Thymus (tissue), 11 donors: ENCODE measurements at regions not wholly inside any gene's neighbourhood (a gene's known extent, or its start where the extent isn't known, plus 50 kb on each side); places are given as distances from the start of the nearest gene placed in this dataset.

ENCODE experiments used
- DNase-seq, 9 donors: peaks; one replicate each; pipeline ENCODE4 v3.0.0-alpha.2; 2013; ENCODE audit warnings: low spot score in 9 of 9, low read depth in 6 of 9, missing footprints in 1 of 9
- H3K27ac ChIP-seq, 2 donors: one replicate each; pipeline ENCODE4 v1.5.1; 2013; ENCODE audit warnings: control low read depth in 1 of 2, low read depth in 1 of 2, low read length in 1 of 2, mild to moderate bottlenecking in 1 of 2, moderate library complexity in 1 of 2
- H3K27me3 ChIP-seq, 2 donors: one replicate each; pipeline ENCODE4 v1.5.1; 2013; ENCODE audit warnings: low read length in 1 of 2; ENCODE audit not compliant: control insufficient read depth in 2 of 2, insufficient read depth in 1 of 2
- H3K36me3 ChIP-seq, 2 donors: one replicate each; pipeline ENCODE4 v1.5.1; 2013; ENCODE audit warnings: low read length in 1 of 2, mild to moderate bottlenecking in 1 of 2, moderate library complexity in 1 of 2; ENCODE audit not compliant: control insufficient read depth in 2 of 2, insufficient read depth in 2 of 2
- H3K4me1 ChIP-seq, 2 donors: one replicate each; pipeline ENCODE4 v1.5.1; 2013; ENCODE audit warnings: low read length in 2 of 2; ENCODE audit not compliant: control insufficient read depth in 2 of 2, insufficient read depth in 2 of 2
- H3K4me3 ChIP-seq, 2 donors: one replicate each; pipeline ENCODE4 v1.5.1; 2013; ENCODE audit warnings: low read length in 2 of 2, control low read depth in 1 of 2, mild to moderate bottlenecking in 1 of 2
- H3K9me3 ChIP-seq, 2 donors: one replicate each; pipeline ENCODE4 v1.5.1; 2013; ENCODE audit warnings: low read length in 1 of 2, mild to moderate bottlenecking in 1 of 2; ENCODE audit not compliant: control insufficient read depth in 2 of 2, insufficient read depth in 1 of 2
- WGBS: extraction: QIAGEN DNeasy Blood & Tissue Kit; methylation state at CpG from one replicate; pipeline ENCODE4 v1.1.7; 2013; 5-methylcytosine and 5-hydroxymethylcytosine counted together
- donor health status: healthy.

DNA sequence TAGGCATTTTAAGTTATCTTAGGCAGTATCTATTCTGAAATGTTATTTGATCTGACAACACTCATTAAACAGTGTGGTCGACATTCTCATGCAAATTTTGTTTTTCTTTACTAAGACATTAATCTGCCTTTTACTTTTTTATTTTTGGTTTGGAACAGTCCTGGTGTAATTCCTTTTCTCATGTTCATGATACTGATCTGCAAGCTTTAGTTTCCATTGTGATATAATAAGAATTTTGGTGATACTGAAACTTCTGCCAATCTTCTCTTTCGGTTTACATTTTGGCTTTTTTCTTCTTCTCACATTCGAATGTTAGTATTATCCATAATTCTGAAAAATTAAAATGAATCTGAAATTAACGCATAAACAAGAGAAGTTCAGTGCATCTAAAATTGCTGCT lies 281.9 kb upstream of the MTPN start:
- no peaks in the 10 kb centered on the region for H3K4me1 ChIP-seq
- 93% methylated on average over 4 of the region's 4 CpGs for WGBS

DNA sequence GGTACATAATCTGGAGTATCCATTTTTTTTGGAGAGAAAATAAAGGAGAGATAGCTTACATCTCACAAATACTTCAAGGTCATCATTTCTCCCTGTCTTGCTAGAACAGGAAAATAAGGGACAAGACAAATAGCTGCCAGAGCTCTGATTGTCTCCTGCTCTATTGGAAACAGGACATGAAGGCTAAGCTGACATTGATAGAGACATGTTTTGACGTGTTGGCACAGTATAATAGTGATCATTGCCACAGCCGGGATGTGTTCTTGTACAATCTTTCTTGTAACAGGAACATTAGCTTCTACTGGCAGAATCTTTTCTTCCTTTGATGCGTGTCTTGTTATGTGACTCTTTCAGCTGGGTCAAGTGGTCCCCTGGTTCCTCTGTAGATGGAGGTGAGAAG lies 279.3 kb upstream of the MTPN start:
- Histone ChIP-seq H3K4me1 (no peaks in the 10 kb centered on the region), H3K4me3 (no peak overlapping the region), H3K36me3 (no peaks in the 10 kb centered on the region), H3K27ac (no peak overlapping the region), H3K9me3 (no peaks in the 10 kb centered on the region), H3K27me3 (no peaks in the 10 kb centered on the region)
- 93% methylated on average over 3 of the region's 3 CpGs for WGBS
- no peak for DNase-seq

More for the DNA sequence above, 281.9 kb upstream of the MTPN start:
- Histone ChIP-seq H3K27me3 (no peaks in the 10 kb centered on the region), H3K27ac (no peak overlapping the region), H3K9me3 (no peaks in the 10 kb centered on the region), H3K36me3 (no peaks in the 10 kb centered on the region), H3K4me3 (no peak overlapping the region)
- DNase-seq: no peak

DNA sequence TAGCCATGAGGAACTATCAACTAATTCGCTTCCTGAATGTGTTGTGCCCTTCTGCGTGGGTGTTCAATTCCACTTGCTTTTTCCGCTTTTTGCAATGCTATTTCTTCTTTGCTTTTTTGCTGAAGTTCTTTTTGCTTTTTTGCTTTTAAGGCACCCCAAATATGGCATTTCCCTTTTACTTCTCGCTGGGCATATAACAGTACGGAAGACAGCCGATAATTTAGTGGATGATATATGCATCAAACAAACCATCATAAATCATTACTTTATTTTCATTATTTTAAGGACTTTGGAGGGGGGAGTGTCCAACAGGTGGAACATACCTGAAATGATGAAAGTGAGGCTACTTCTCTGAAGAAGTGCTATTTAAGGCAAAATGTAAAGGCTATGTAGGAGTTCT lies 277.0 kb upstream of the MTPN start:
- H3K27ac ChIP-seq: no peak overlapping the region
- no peaks in the 10 kb centered on the region for H3K9me3 ChIP-seq
- H3K27me3 ChIP-seq: no peaks in the 10 kb centered on the region
- no peak overlapping the region for H3K4me3 ChIP-seq
- no peak for DNase-seq
- no peaks in the 10 kb centered on the region for H3K36me3 ChIP-seq
- 77% methylated on average over 6 of the region's 6 CpGs for WGBS
- no peaks in the 10 kb centered on the region for H3K4me1 ChIP-seq

DNA sequence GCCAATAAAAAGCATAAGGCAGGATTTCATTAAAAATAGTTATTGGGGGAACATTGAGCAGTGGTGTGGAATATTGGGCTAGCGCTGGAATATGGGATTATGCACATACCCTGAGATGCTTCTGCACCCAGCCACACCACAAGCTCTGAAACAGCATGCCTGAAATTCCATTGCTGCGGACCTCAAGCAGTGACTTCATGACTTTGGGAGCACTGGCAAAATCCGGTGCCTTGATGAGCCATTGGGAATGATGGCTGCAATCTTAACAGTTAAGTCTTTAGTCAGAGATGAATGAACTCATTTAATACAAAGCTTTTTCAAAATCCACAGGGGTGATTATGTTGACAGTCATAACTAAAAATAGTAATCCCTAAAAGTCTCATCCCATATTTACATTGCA lies 274.7 kb upstream of the MTPN start:
- no peak for DNase-seq
- Histone ChIP-seq H3K4me3 (no peak overlapping the region), H3K27ac (no peak overlapping the region), H3K9me3 (no peaks in the 10 kb centered on the region), H3K36me3 (no peaks in the 10 kb centered on the region), H3K4me1 (no peaks in the 10 kb centered on the region), H3K27me3 (no peaks in the 10 kb centered on the region)
- WGBS: 87% methylated on average over 3 of the region's 3 CpGs

DNA sequence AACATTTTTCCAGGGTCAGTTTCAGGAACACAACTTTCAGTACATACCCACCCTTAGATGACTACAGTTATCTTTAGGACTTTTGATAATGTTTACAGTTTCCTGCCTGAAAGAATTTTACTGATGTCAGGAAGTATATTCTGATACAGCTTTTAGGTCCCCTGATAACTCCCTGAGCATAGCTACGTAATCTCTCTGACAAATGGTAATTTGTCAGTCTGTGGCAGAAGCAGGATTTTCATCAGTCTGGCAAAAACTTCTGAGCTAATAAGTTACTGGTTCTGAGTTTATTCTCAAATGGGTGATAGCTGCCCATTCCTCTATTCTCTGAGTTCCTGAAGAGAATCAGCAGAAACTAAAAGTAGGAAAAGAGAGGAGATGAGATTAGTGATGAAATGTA lies 270.1 kb upstream of the MTPN start:
- Histone ChIP-seq H3K27me3 (no peaks in the 10 kb centered on the region), H3K27ac (no peak overlapping the region), H3K4me1 (no peaks in the 10 kb centered on the region), H3K36me3 (no peaks in the 10 kb centered on the region), H3K9me3 (no peaks in the 10 kb centered on the region), H3K4me3 (no peak overlapping the region)
- WGBS: 58% methylated on average over 1 of the region's 1 CpG
- DNase-seq: no peak

DNA sequence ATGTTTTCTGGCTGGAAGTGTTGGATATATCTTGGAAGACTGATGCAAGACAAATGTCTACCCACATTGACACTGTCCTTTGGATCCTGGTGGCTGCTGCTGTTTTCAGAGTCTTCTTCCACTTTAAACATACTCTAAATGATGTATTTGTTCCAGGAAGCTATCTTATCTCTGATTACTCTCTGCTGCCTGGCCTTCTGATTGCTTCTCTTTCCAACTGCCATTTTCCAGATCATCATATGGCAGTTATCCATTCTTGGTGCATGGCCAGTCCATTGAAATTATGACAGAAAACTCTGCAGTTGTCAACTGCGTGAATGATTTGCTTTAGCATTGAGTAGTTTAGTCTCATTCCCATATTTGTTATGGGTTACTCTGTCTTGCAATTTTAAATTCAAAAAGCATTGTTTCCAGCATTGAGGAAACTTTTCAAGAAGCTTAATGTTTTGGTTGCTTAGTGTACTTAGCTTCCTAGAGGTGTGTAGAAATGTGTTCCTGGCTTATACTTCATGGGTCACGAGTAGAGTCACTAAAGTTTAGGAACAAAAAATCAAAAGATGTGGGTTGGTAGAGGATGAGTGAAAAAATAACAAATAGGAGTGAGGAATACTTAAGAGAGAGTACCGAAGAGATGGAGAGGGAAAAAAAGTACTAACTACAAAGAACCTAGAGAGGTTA lies 268.3 kb upstream of the MTPN start:
- Histone ChIP-seq H3K4me3 (no peak overlapping the region), H3K36me3 (no peaks in the 10 kb centered on the region), H3K9me3 (no peaks in the 10 kb centered on the region), H3K4me1 (no peaks in the 10 kb centered on the region), H3K27me3 (no peaks in the 10 kb centered on the region), H3K27ac (no peak overlapping the region)
- WGBS: 94% methylated on average over 3 of the region's 3 CpGs
- DNase-seq: no peak

DNA sequence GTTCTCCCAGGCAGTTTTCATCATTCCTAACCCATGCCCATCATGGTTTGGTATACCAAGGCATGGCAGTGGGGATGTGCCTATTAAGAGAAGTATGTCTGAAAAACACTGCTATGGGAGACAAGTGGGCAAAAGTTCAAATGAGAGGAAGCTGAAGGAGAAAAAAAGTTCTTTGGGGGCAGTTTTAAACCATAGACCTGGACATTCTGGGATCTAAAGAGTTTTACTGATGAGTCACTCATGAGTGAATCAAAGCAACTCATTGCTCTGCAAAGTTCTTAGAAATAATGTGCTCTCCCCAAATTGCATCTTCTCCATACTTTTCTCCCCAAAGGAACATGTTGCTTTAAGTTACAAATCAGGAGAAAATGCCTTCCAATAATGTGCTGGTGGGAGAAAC lies 256.9 kb upstream of the MTPN start:
- Histone ChIP-seq H3K4me1 (no peaks in the 10 kb centered on the region), H3K9me3 (no peaks in the 10 kb centered on the region), H3K36me3 (no peaks in the 10 kb centered on the region), H3K27ac (no peak overlapping the region), H3K27me3 (no peaks in the 10 kb centered on the region), H3K4me3 (no peak overlapping the region)
- no peak for DNase-seq

DNA sequence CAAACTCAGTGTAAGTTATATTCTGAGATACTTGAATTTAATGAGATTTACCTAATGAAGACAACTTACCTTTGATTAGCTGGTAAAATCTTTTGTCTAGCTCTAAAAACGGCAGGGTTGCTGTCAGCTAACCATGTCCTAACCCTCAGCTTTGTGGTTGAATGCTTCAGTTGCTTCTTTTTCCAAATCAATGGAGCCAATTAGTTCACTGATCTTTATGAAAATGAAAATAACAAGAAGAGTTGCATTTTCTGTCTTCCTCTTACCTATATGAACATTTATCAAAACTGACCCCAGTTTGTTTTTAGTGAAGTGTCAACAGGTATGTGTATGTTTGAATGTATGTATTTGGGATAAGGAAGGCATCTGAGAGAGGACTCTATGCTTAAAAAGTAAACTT lies 253.1 kb upstream of the MTPN start:
- 69% methylated on average over 1 of the region's 1 CpG for WGBS
- Histone ChIP-seq H3K4me3 (no peak overlapping the region), H3K4me1 (no peaks in the 10 kb centered on the region), H3K9me3 (no peaks in the 10 kb centered on the region), H3K36me3 (no peaks in the 10 kb centered on the region), H3K27me3 (no peaks in the 10 kb centered on the region), H3K27ac (no peak overlapping the region)
- DNase-seq: no peak

DNA sequence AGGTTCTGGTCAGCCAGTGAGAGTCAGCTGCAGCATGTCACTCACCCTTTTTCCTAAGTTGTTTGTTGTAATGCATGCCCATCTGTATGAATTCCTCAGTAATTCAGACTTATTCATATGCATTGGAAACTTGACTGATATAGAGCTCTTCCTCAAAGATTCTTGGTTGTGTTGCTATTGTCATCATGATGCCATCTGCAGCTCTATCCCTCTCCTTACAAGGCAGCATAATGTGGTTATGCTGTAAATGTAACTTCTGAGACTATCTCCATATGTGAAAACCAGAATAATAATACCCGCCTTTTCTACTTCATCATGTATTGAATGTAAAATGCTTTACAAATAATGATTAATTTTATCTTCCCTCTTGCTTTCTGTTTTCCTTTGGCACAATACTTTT lies 252.6 kb upstream of the MTPN start:
- H3K27me3 ChIP-seq: no peaks in the 10 kb centered on the region
- no peaks in the 10 kb centered on the region for H3K36me3 ChIP-seq
- no peaks in the 10 kb centered on the region for H3K9me3 ChIP-seq
- H3K27ac ChIP-seq: no peak overlapping the region
- H3K4me1 ChIP-seq: no peaks in the 10 kb centered on the region
- no peak for DNase-seq
- 94% methylated on average over 1 of the region's 1 CpG for WGBS
- no peak overlapping the region for H3K4me3 ChIP-seq

DNA sequence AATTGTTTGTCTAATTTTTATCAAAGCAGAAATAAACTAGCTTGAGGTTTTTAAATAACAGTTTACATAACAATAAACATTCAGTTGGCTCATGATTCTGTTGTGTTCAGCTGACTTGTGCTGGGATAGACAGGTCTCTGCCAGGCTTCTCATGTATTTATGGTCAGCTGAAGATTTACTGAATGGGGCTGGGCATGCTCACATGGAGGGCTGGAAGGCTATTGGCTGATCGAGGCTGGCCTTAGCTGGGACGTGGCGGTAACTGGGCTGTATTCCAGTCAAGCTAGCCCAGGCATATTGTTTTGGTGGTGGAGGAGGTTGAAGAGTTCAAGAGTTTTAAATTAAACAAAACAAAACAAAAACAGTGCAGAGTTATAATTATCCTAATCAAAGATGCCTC lies 251.0 kb upstream of the MTPN start:
- WGBS: 96% methylated on average over 3 of the region's 3 CpGs
- Histone ChIP-seq H3K27ac (no peak overlapping the region), H3K4me3 (no peak overlapping the region), H3K4me1 (no peaks in the 10 kb centered on the region), H3K36me3 (no peaks in the 10 kb centered on the region), H3K9me3 (no peaks in the 10 kb centered on the region), H3K27me3 (no peaks in the 10 kb centered on the region)
- DNase-seq: no peak
